SHP77 (cell line): ENCODE measurements at regions not wholly inside any gene's neighbourhood (a gene's known extent, or its start where the extent isn't known, plus 50 kb on each side); places are given as distances from the start of the nearest gene placed in this dataset.

Source experiments
- DNase-seq, 2 experiments: peaks; one replicate each; lab custom pipeline; 2025; lab: John Stamatoyannopoulos, UW

GRCh38 chr11:106409671-106410070 is 332.2 kb downstream of the AASDHPPT start:
- no peak for DNase-seq

- DNase-seq = no peak
These were observed 333.4 kb downstream of the AASDHPPT start for GRCh38 chr11:106410902-106411301.

- DNase-seq = no peak
These were observed 335.8 kb downstream of the AASDHPPT start for GRCh38 chr11:106413222-106413621.

- no peak for DNase-seq
These were observed 338.0 kb downstream of the AASDHPPT start for GRCh38 chr11:106415510-106415909.

- no peak for DNase-seq
These were observed 341.3 kb downstream of the AASDHPPT start for GRCh38 chr11:106418791-106419190.

GRCh38 chr11:106420048-106420665 is 342.7 kb downstream of the AASDHPPT start:
- DNase-seq = no peak

- DNase-seq = no peak
These were observed 343.2 kb downstream of the AASDHPPT start for GRCh38 chr11:106420686-106421085.

- no peak for DNase-seq
These were observed 344.3 kb downstream of the AASDHPPT start for GRCh38 chr11:106421676-106422292.

- DNase-seq = no peak
These were observed 345.1 kb downstream of the AASDHPPT start for GRCh38 chr11:106422583-106422982.

GRCh38 chr11:106424111-106424510 is 346.6 kb downstream of the AASDHPPT start:
- no peak for DNase-seq

- no peak for DNase-seq
These were observed 348.4 kb downstream of the AASDHPPT start for GRCh38 chr11:106425819-106426218.

GRCh38 chr11:106426696-106427095 is 349.2 kb downstream of the AASDHPPT start:
- no peak for DNase-seq

- no peak for DNase-seq
These were observed 350.3 kb downstream of the AASDHPPT start for GRCh38 chr11:106427736-106428135.

- DNase-seq = no peak
These were observed 364.6 kb downstream of the AASDHPPT start for GRCh38 chr11:106442032-106442431.

- DNase-seq = no peak
These were observed 368.8 kb downstream of the AASDHPPT start for GRCh38 chr11:106446302-106446701.

GRCh38 chr11:106446955-106447354 is 369.5 kb downstream of the AASDHPPT start:
- no peak for DNase-seq

- DNase-seq = no peak
These were observed 370.2 kb downstream of the AASDHPPT start for GRCh38 chr11:106447631-106448191.

- DNase-seq = no peak
These were observed 372.3 kb downstream of the AASDHPPT start for GRCh38 chr11:106449763-106450162.

- no peak for DNase-seq
These were observed 373.9 kb downstream of the AASDHPPT start for GRCh38 chr11:106451228-106451922.

- DNase-seq = no peak
These were observed 379.2 kb downstream of the AASDHPPT start for GRCh38 chr11:106456647-106457046.

GRCh38 chr11:106457727-106458126 is 380.3 kb downstream of the AASDHPPT start:
- no peak for DNase-seq

- DNase-seq = no peak
These were observed 381.7 kb downstream of the AASDHPPT start for GRCh38 chr11:106459135-106459534.

- DNase-seq = no peak
These were observed 383.8 kb downstream of the AASDHPPT start for GRCh38 chr11:106461148-106461691.
